Cardiac muscle cell (in vitro differentiated cells and primary cell): ENCODE measurements at regions not wholly inside any gene's neighbourhood (a gene's known extent, or its start where the extent isn't known, plus 50 kb on each side); places are given as distances from the start of the nearest gene placed in this dataset.

ENCODE experiments used
- DNase-seq, 2 donors: peaks; one replicate each; pipeline versions ENCODE4 v3.0.0 to v3.0.0-alpha.2; 2010 to 2017; ENCODE audit warnings: low read depth in 1 of 2, low spot score in 1 of 2
- H3K27ac ChIP-seq: fragments of 200-600 bp; sonication (generic); 2 replicates; pipeline ENCODE4 v1.5.1; 2016
- H3K27me3 ChIP-seq: fragments of 200-600 bp; sonication (generic); 2 replicates; pipeline ENCODE4 v1.6.0; 2016; ENCODE audit warnings: control low read depth
- H3K36me3 ChIP-seq: fragments of 200-600 bp; sonication (generic); 2 replicates; pipeline ENCODE4 v1.5.1; 2016; ENCODE audit warnings: control low read depth
- H3K4me1 ChIP-seq: fragments of 200-600 bp; sonication (generic); 2 replicates; pipeline ENCODE4 v1.8.1; 2017; ENCODE audit warnings: low read depth, mild to moderate bottlenecking, mixed run types
- H3K4me3 ChIP-seq: fragments of 200-600 bp; sonication (generic); 2 replicates; pipeline ENCODE4 v1.5.1; 2016; ENCODE audit warnings: mild to moderate bottlenecking
- H3K9me3 ChIP-seq: fragments of 200-600 bp; sonication (generic); 2 replicates; pipeline ENCODE4 v1.5.1; 2017; ENCODE audit warnings: low read depth, mild to moderate bottlenecking, control low read depth
- CTCF ChIP-seq: IDR thresholded peaks from 2 replicates; pipeline ENCODE4 v1.5.1; 2012; ENCODE audit warnings: low read depth, mild to moderate bottlenecking, low read length

- Histone ChIP-seq H3K27me3 (no peaks in the 10 kb centered on the region), H3K4me1 (peaks cover 3% of the 10 kb centered on the region), H3K36me3 (no peaks in the 10 kb centered on the region), H3K9me3 (no peaks in the 10 kb centered on the region), H3K27ac (no peak overlapping the region), H3K4me3 (no peak overlapping the region)
- no peak for DNase-seq
- TF ChIP-seq CTCF: no peak
These were observed 59.6 kb upstream of the GOLIM4 start for GRCh38 chr3:168155303-168155702.

GRCh38 chr3:168154089-168154488 is 58.4 kb upstream of the GOLIM4 start:
- peak in 1 of 2 donors; percentile 51 for DNase-seq

GRCh38 chr3:168152149-168152548 is 56.4 kb upstream of the GOLIM4 start:
- no peak for DNase-seq
- Histone ChIP-seq H3K27me3 (no peaks in the 10 kb centered on the region), H3K27ac (no peak overlapping the region), H3K36me3 (no peaks in the 10 kb centered on the region), H3K4me3 (no peak overlapping the region), H3K9me3 (no peaks in the 10 kb centered on the region), H3K4me1 (no peaks in the 10 kb centered on the region)
- TF ChIP-seq CTCF: no peak

More at GRCh38 chr3:168154089-168154488, 58.4 kb upstream of the GOLIM4 start:
- no peak for TF ChIP-seq CTCF
- H3K27ac ChIP-seq: no peak overlapping the region
- H3K4me3 ChIP-seq: no peak overlapping the region
- no peaks in the 10 kb centered on the region for H3K36me3 ChIP-seq
- H3K9me3 ChIP-seq: no peaks in the 10 kb centered on the region
- H3K4me1 ChIP-seq: peaks cover 3% of the 10 kb centered on the region
- no peaks in the 10 kb centered on the region for H3K27me3 ChIP-seq
